Anterior cingulate cortex (tissue), 58 donors: ENCODE measurements at regions not wholly inside any gene's neighbourhood (a gene's known extent, or its start where the extent isn't known, plus 50 kb on each side); places are given as distances from the start of the nearest gene placed in this dataset.

ENCODE experiments used
- DNase-seq, 58 donors: peaks; one replicate each; lab custom pipeline; 2025; lab: John Stamatoyannopoulos, UW

GRCh38 chr16:89042711-89043551 is 50.7 kb upstream of the ACSF3 start:
- no peak for DNase-seq

GRCh38 chr16:89043636-89044417 is 49.8 kb upstream of the ACSF3 start:
- no peak for DNase-seq
